KBM-7 (cell line): ENCODE measurements at regions not wholly inside any gene's neighbourhood (a gene's known extent, or its start where the extent isn't known, plus 50 kb on each side); places are given as distances from the start of the nearest gene placed in this dataset.

Experiments
- DNase-seq: peaks from one replicate; pipeline ENCODE4 v3.0.0-alpha.2; 2015
- in situ Hi-C: fragments of 300-500 bp; cut with MboI; formaldehyde crosslinking; loops from 2 replicates; pipeline ENCODE4 v1.14.3; 2020; ENCODE audit warnings: low sequenced_read_pairs, low pct_unique_long_range_greater_than_20kb, mixed read lengths

GRCh38 chr7:94054130-94054529, 50.0 kb upstream of the BET1 start:
- DNase-seq = no peak
- in situ Hi-C loops = no loop called here

- DNase-seq = no peak
- in situ Hi-C loops = no loop called here
Observed at GRCh38 chr7:94055963-94056362, 51.8 kb upstream of the BET1 start.

- in situ Hi-C loops = no loop called here
- peak; percentile 33 for DNase-seq
Observed at GRCh38 chr7:94056796-94057207, 52.6 kb upstream of the BET1 start.

- no peak for DNase-seq
- in situ Hi-C loops = no loop called here
Observed at GRCh38 chr7:94057955-94058354, 53.8 kb upstream of the BET1 start.

GRCh38 chr7:94059746-94060145, 55.6 kb upstream of the BET1 start:
- peak; percentile 33 for DNase-seq
- in situ Hi-C loops = no loop called here

- no peak for DNase-seq
- in situ Hi-C loops = no loop called here
Observed at GRCh38 chr7:94060752-94061151, 56.6 kb upstream of the BET1 start.

- in situ Hi-C loops = no loop called here
- no peak for DNase-seq
Observed at GRCh38 chr7:94061326-94061725, 57.2 kb upstream of the BET1 start.

GRCh38 chr7:94062372-94062771, 58.2 kb upstream of the BET1 start:
- no peak for DNase-seq
- in situ Hi-C loops = no loop called here

GRCh38 chr7:94064541-94065191, 60.5 kb upstream of the BET1 start:
- DNase-seq = peak; percentile 8

GRCh38 chr7:94067047-94067446, 62.9 kb upstream of the BET1 start:
- in situ Hi-C loops = no loop called here
- DNase-seq = no peak

More at GRCh38 chr7:94064541-94065191, 60.5 kb upstream of the BET1 start:
- in situ Hi-C loops = no loop called here

- in situ Hi-C loops = no loop called here
- no peak for DNase-seq
Observed at GRCh38 chr7:94067506-94067905, 63.4 kb upstream of the BET1 start.

- in situ Hi-C loops = no loop called here
- no peak for DNase-seq
Observed at GRCh38 chr7:94069162-94069739, 65.1 kb upstream of the BET1 start.

GRCh38 chr7:94080551-94080950, 76.4 kb upstream of the BET1 start:
- in situ Hi-C loops = no loop called here

GRCh38 chr7:94082126-94082525, 78.0 kb upstream of the BET1 start:
- DNase-seq = no peak
- in situ Hi-C loops = no loop called here

More at GRCh38 chr7:94080551-94080950, 76.4 kb upstream of the BET1 start:
- no peak for DNase-seq

GRCh38 chr7:94087664-94088352, 83.7 kb upstream of the BET1 start:
- DNase-seq = peak; percentile 68
- in situ Hi-C loops = no loop called here

- DNase-seq = no peak
- in situ Hi-C loops = no loop called here
Observed at GRCh38 chr7:94088560-94088959, 84.4 kb upstream of the BET1 start.

GRCh38 chr7:94089806-94090205, 85.7 kb upstream of the BET1 start:
- in situ Hi-C loops = no loop called here
- no peak for DNase-seq

- DNase-seq = no peak
- in situ Hi-C loops = no loop called here
Observed at GRCh38 chr7:94092980-94093379, 88.8 kb upstream of the BET1 start.

- DNase-seq = no peak
- in situ Hi-C loops = no loop called here
Observed at GRCh38 chr7:94094298-94094697, 90.1 kb upstream of the BET1 start.

GRCh38 chr7:94095316-94096009, 91.3 kb upstream of the BET1 start:
- no peak for DNase-seq
- in situ Hi-C loops = no loop called here
